ENCODE measurements at regions not wholly inside any gene's neighbourhood (a gene's known extent, or its start where the extent isn't known, plus 50 kb on each side); places are given as distances from the start of the nearest gene placed in this dataset.
"Not testable (repeated sequence)": the region's sequence is repeated elsewhere in the genome, so short reads cannot be mapped to it uniquely, and the experiment has no call there.

GRCh38 chr3:74377669-74378068, 236.8 kb downstream of the CNTN3 start:
- POLR2A ChIA-PET, result no interaction called here
- DNase-seq (ENCODE audit: extremely low spot score), result no peak
- no peak for TF ChIP-seq CTCF (IDR thresholded peaks at IDR 0.05; ENCODE audit: control extremely low read depth, extremely low read depth, low read depth, missing control alignments)
- CTCF ChIA-PET, result interaction anchor here (1.1 to 1.4 kb wide), 2 partner anchors 8 to 11 kb away, joined by 3 read pairs; no protein-coding TSS in a partner anchor

- TF ChIP-seq CTCF (IDR thresholded peaks at IDR 0.05; ENCODE audit: control extremely low read depth, extremely low read depth, low read depth, missing control alignments), result peak; percentile 5
- DNase-seq (ENCODE audit: extremely low spot score); POLR2A ChIA-PET; CTCF ChIA-PET: not testable (repeated sequence)
Observed at GRCh38 chr3:74376323-74376722, 238.1 kb downstream of the CNTN3 start.

- no peak for DNase-seq (ENCODE audit: extremely low spot score)
- CTCF ChIA-PET, result no interaction called here
- POLR2A ChIA-PET, result no interaction called here
- no peak for TF ChIP-seq CTCF (IDR thresholded peaks at IDR 0.05; ENCODE audit: control extremely low read depth, extremely low read depth, low read depth, missing control alignments)
Observed at GRCh38 chr3:74375653-74376052, 238.8 kb downstream of the CNTN3 start.

GRCh38 chr3:74372743-74373142, 241.7 kb downstream of the CNTN3 start:
- TF ChIP-seq CTCF (IDR thresholded peaks at IDR 0.05; ENCODE audit: control extremely low read depth, extremely low read depth, low read depth, missing control alignments), result no peak
- ChIA-PET CTCF (no interaction called here), POLR2A (no interaction called here)
- DNase-seq (ENCODE audit: extremely low spot score), result no peak

- no peak for TF ChIP-seq CTCF (IDR thresholded peaks at IDR 0.05; ENCODE audit: control extremely low read depth, extremely low read depth, low read depth, missing control alignments)
- ChIA-PET CTCF (interaction anchor here (1.3 kb wide), 1 partner anchor 17 kb away, joined by 3 read pairs; no protein-coding TSS in a partner anchor), POLR2A (no interaction called here)
- no peak for DNase-seq (ENCODE audit: extremely low spot score)
Observed at GRCh38 chr3:74370342-74370741, 244.1 kb downstream of the CNTN3 start.

- TF ChIP-seq CTCF (IDR thresholded peaks at IDR 0.05; ENCODE audit: control extremely low read depth, extremely low read depth, low read depth, missing control alignments), result no peak
- ChIA-PET POLR2A (no interaction called here), CTCF (no interaction called here)
- DNase-seq (ENCODE audit: extremely low spot score), result no peak
Observed at GRCh38 chr3:74366331-74366730, 248.1 kb downstream of the CNTN3 start.

- no peak for DNase-seq (ENCODE audit: extremely low spot score)
- ChIA-PET CTCF (no interaction called here), POLR2A (no interaction called here)
- no peak for TF ChIP-seq CTCF (IDR thresholded peaks at IDR 0.05; ENCODE audit: control extremely low read depth, extremely low read depth, low read depth, missing control alignments)
Observed at GRCh38 chr3:74363346-74363745, 251.1 kb downstream of the CNTN3 start.

Data from GM10248 (cell line).